H1 (cell line): ENCODE measurements at regions not wholly inside any gene's neighbourhood (a gene's known extent, or its start where the extent isn't known, plus 50 kb on each side); places are given as distances from the start of the nearest gene placed in this dataset.
"Not testable (repeated sequence)": the region's sequence is repeated elsewhere in the genome, so short reads cannot be mapped to it uniquely, and the experiment has no call there.

Experiments used
- CTCF ChIA-PET: fragments of 300-600 bp; sonication (Branson Sonifier 250); formaldehyde crosslinking; loops from one replicate; lab custom pipeline; 2021; ENCODE audit not compliant: partially characterized antibody; lab: Charles Lee
- POLR2A ChIA-PET: fragments of 300-600 bp; sonication (Branson Sonifier 250); formaldehyde crosslinking; loops from one replicate; lab custom pipeline; 2021; ENCODE audit warnings: inconsistent platforms; ENCODE audit not compliant: partially characterized antibody; lab: Charles Lee
- DNase-seq, 2 experiments: peaks; one replicate each; pipeline versions ENCODE4 v3.0.0 to v3.0.0-alpha.2; 2010 to 2022; ENCODE audit warnings: low spot score in 2 of 2, low read depth in 1 of 2, mixed read lengths in 1 of 2
- FAIRE-seq: peaks from 2 replicates; lab custom pipeline; 2011; peaks lifted over from hg19 to GRCh38; lab: Jason Lieb, UNC
- H2AFZ ChIP-seq: 2 replicates; pipeline ENCODE4 v1.8.1; 2012; ENCODE audit warnings: low read length, inconsistent platforms
- H2AK5ac ChIP-seq: 2 replicates; pipeline ENCODE4 v1.6.1; 2013; ENCODE audit warnings: low read depth, low read length
- H2BK120ac ChIP-seq: replicated peaks from 2 replicates; pipeline ENCODE3; 2013; ENCODE audit warnings: low read depth, low read length, inconsistent platforms
- H2BK12ac ChIP-seq: 2 replicates; pipeline ENCODE4 v1.6.1; 2013; ENCODE audit warnings: low read depth, low read length
- H2BK15ac ChIP-seq: 2 replicates; pipeline ENCODE4 v1.6.1; 2013; ENCODE audit warnings: low read length
- H2BK20ac ChIP-seq: 2 replicates; pipeline ENCODE4 v1.6.1; 2013; ENCODE audit warnings: low read length
- H2BK5ac ChIP-seq: 2 replicates; pipeline ENCODE4 v1.6.1; 2013; ENCODE audit warnings: low read depth, low read length
- H3K14ac ChIP-seq: 2 replicates; pipeline ENCODE4 v1.6.1; 2013; ENCODE audit warnings: inconsistent platforms; ENCODE audit not compliant: insufficient read length
- H3K18ac ChIP-seq: 2 replicates; pipeline ENCODE4 v1.6.1; 2013; ENCODE audit warnings: low read length; ENCODE audit errors: extremely low read depth
- H3K23ac ChIP-seq: 2 replicates; pipeline ENCODE4 v1.6.1; 2013; ENCODE audit warnings: inconsistent platforms; ENCODE audit not compliant: insufficient read length
- H3K23me2 ChIP-seq: 2 replicates; pipeline ENCODE4 v1.6.1; 2013; ENCODE audit warnings: low read depth, low read length
- H3K27ac ChIP-seq: 2 replicates; pipeline ENCODE4 v1.6.1; 2011; ENCODE audit warnings: low read depth, low read length, inconsistent platforms
- H3K27me3 ChIP-seq, 4 experiments: replicated peaks in 1 of 4; 1 replicate in 1 of 4; 2 replicates in 3 of 4; pipeline versions ENCODE4 v1.6.1 to v1.8.1; 2011 to 2013; ENCODE audit warnings: low read length in 3 of 4, mild to moderate bottlenecking in 3 of 4, inconsistent platforms in 2 of 4, mixed read lengths in 2 of 4, moderate library complexity in 1 of 4; ENCODE audit not compliant: control insufficient read depth in 3 of 4, insufficient read depth in 3 of 4; ENCODE audit errors: extremely low read depth in 1 of 4
- H3K36me3 ChIP-seq, 4 experiments: 2 replicates each; pipeline versions ENCODE4 v1.6.1 to v1.8.1; 2011 to 2013; ENCODE audit warnings: mild to moderate bottlenecking in 4 of 4, low read length in 3 of 4, moderate library complexity in 2 of 4, control low read depth in 1 of 4, inconsistent platforms in 1 of 4; ENCODE audit not compliant: insufficient read depth in 4 of 4, control insufficient read depth in 2 of 4
- H3K4ac ChIP-seq: replicated peaks from 2 replicates; pipeline ENCODE3; 2013; ENCODE audit warnings: low read length, low read depth, mixed read lengths, inconsistent platforms; ENCODE audit not compliant: insufficient read length
- H3K4me1 ChIP-seq, 4 experiments: replicated peaks in 1 of 4; 1 replicate in 1 of 4; 2 replicates in 3 of 4; pipeline versions ENCODE4 v1.6.1 to v1.8.1; 2011 to 2013; ENCODE audit warnings: low read length in 3 of 4, inconsistent platforms in 2 of 4, mixed read lengths in 1 of 4; ENCODE audit not compliant: insufficient read depth in 4 of 4, control insufficient read depth in 3 of 4
- H3K4me2 ChIP-seq, 2 experiments: 2 replicates each; pipeline versions ENCODE4 v1.6.1 to v1.8.1; 2011 to 2013; ENCODE audit warnings: low read depth in 2 of 2, low read length in 2 of 2, control low read depth in 1 of 2, inconsistent platforms in 1 of 2, mild to moderate bottlenecking in 1 of 2; ENCODE audit not compliant: insufficient read depth in 1 of 2
- H3K4me3 ChIP-seq, 4 experiments: fragments of 200-600, 300-600 bp in 1 of 4; sonication (generic), shearing (Covaris generic), sonication (Bioruptor Twin) in 1 of 4; 2 replicates each; pipeline versions ENCODE4 v1.5.1 to v1.8.1; 2011 to 2016; ENCODE audit warnings: low read length in 4 of 4, low read depth in 3 of 4, control low read depth in 2 of 4, inconsistent platforms in 2 of 4, mild to moderate bottlenecking in 2 of 4, mixed read lengths in 1 of 4, moderate library complexity in 1 of 4; ENCODE audit not compliant: insufficient read depth in 2 of 4; ENCODE audit errors: extremely low read depth in 1 of 4
- H3K56ac ChIP-seq: replicated peaks from 2 replicates; pipeline ENCODE3; 2013; ENCODE audit warnings: low read depth, mild to moderate bottlenecking, mixed read lengths, low read length, inconsistent platforms; ENCODE audit not compliant: insufficient read length
- H3K79me1 ChIP-seq: 2 replicates; pipeline ENCODE4 v1.6.1; 2013; ENCODE audit warnings: low read depth, low read length, control low read depth
- H3K79me2 ChIP-seq, 2 experiments: 2 replicates each; pipeline versions ENCODE4 v1.6.1 to v1.8.1; 2012 to 2013; ENCODE audit warnings: low read length in 2 of 2, mild to moderate bottlenecking in 2 of 2, inconsistent platforms in 1 of 2; ENCODE audit not compliant: insufficient read depth in 2 of 2, control insufficient read depth in 1 of 2
- H3K9ac ChIP-seq, 4 experiments: replicated peaks in 1 of 4; 1 replicate in 1 of 4; 2 replicates in 3 of 4; pipeline versions ENCODE4 v1.6.1 to v1.8.1; 2011 to 2013; ENCODE audit warnings: low read depth in 3 of 4, low read length in 3 of 4, control low read depth in 2 of 4, mild to moderate bottlenecking in 2 of 4, moderate library complexity in 2 of 4, inconsistent platforms in 1 of 4; ENCODE audit errors: extremely low read depth in 1 of 4
- H3K9me3 ChIP-seq, 2 experiments: 2 replicates each; pipeline versions ENCODE4 v1.6.1 to v1.8.1; 2012 to 2013; ENCODE audit warnings: mild to moderate bottlenecking in 2 of 2, moderate library complexity in 2 of 2, control low read depth in 1 of 2, inconsistent platforms in 1 of 2, low read depth in 1 of 2, low read length in 1 of 2, mixed read lengths in 1 of 2; ENCODE audit not compliant: insufficient read depth in 2 of 2
- H4K20me1 ChIP-seq, 2 experiments: replicated peaks in 1 of 2; 2 replicates each; pipeline versions ENCODE3 to v1.8.1; 2011 to 2013; ENCODE audit warnings: inconsistent platforms in 2 of 2, low read length in 2 of 2, mild to moderate bottlenecking in 1 of 2; ENCODE audit not compliant: insufficient read depth in 2 of 2, control insufficient read depth in 1 of 2
- H4K5ac ChIP-seq: 2 replicates; pipeline ENCODE4 v1.6.1; 2013; ENCODE audit warnings: low read length, low read depth, mixed read lengths, inconsistent platforms; ENCODE audit not compliant: insufficient read length
- H4K8ac ChIP-seq: 2 replicates; pipeline ENCODE4 v1.8.0; 2013; ENCODE audit warnings: mild to moderate bottlenecking, moderate library complexity, low read length, inconsistent platforms; ENCODE audit not compliant: insufficient read depth; ENCODE audit errors: extremely low read depth
- H4K91ac ChIP-seq: replicated peaks from 2 replicates; pipeline ENCODE3; 2013; ENCODE audit warnings: low read length, mixed read lengths, inconsistent platforms; ENCODE audit not compliant: insufficient read length
- WGBS, 2 experiments: shearing (Covaris generic) in 1 of 2; methylation state at CpG; one replicate each; pipeline versions ENCODE4 v1.1.6 to v1.1.7; 2013 to 2015; ENCODE audit warnings: low lambda C conversion rate in 2 of 2, mixed read lengths in 2 of 2, inconsistent platforms in 1 of 2, low coverage in 1 of 2, missing lambda C conversion rate in 1 of 2; ENCODE audit not compliant: insufficient replicate concordance in 2 of 2, insufficient coverage in 1 of 2, insufficient read length in 1 of 2; ENCODE audit errors: extremely low coverage in 1 of 2, missing lambda C conversion rate in 1 of 2; 5-methylcytosine and 5-hydroxymethylcytosine counted together

- H3K4me1 ChIP-seq, DNase-seq, H3K79me1 ChIP-seq, H2AK5ac ChIP-seq, H4K8ac ChIP-seq, H4K91ac ChIP-seq, H2BK5ac ChIP-seq, FAIRE-seq, H3K9ac ChIP-seq, H4K20me1 ChIP-seq, H3K4me3 ChIP-seq, H3K23ac ChIP-seq, H3K79me2 ChIP-seq, H3K27ac ChIP-seq, H3K4ac ChIP-seq, H3K27me3 ChIP-seq, CTCF ChIA-PET, H2BK12ac ChIP-seq, POLR2A ChIA-PET, H4K5ac ChIP-seq, H3K56ac ChIP-seq, H3K36me3 ChIP-seq, H3K9me3 ChIP-seq, H2BK15ac ChIP-seq, H3K18ac ChIP-seq, H3K23me2 ChIP-seq, H3K14ac ChIP-seq, H2BK20ac ChIP-seq, H3K4me2 ChIP-seq, H2AFZ ChIP-seq, H2BK120ac ChIP-seq: not testable (repeated sequence)
- WGBS, 2 experiments: 100% methylated on average over 1 of the region's 12 CpGs; no CpG with 5 or more reads in 1 of the 2 experiments
Measured at GRCh38 chr17:16836315-16836915, 135.5 kb downstream of the TNFRSF13B start.

- H3K9me3 ChIP-seq, H3K23me2 ChIP-seq, H4K20me1 ChIP-seq, H3K4ac ChIP-seq, FAIRE-seq, H4K91ac ChIP-seq, H4K8ac ChIP-seq, H3K27ac ChIP-seq, DNase-seq, POLR2A ChIA-PET, H3K18ac ChIP-seq, H2AK5ac ChIP-seq, CTCF ChIA-PET, H2BK20ac ChIP-seq, H3K56ac ChIP-seq, H2BK15ac ChIP-seq, H3K79me1 ChIP-seq, H3K79me2 ChIP-seq, H4K5ac ChIP-seq, H3K4me1 ChIP-seq, H3K23ac ChIP-seq, H3K9ac ChIP-seq, H3K4me3 ChIP-seq, H2AFZ ChIP-seq, H3K36me3 ChIP-seq, H2BK120ac ChIP-seq, H2BK5ac ChIP-seq, H2BK12ac ChIP-seq, H3K14ac ChIP-seq, H3K4me2 ChIP-seq, H3K27me3 ChIP-seq: not testable (repeated sequence)
- 90% methylated on average over 3 of the region's 12 CpGs; no CpG with 5 or more reads in 1 of the 2 experiments for WGBS, 2 experiments
Measured at GRCh38 chr17:16833517-16833916, 138.4 kb downstream of the TNFRSF13B start.
